ENCODE measurements at regions not wholly inside any gene's neighbourhood (a gene's known extent, or its start where the extent isn't known, plus 50 kb on each side); places are given as distances from the start of the nearest gene placed in this dataset.
"Not testable (repeated sequence)": the region's sequence is repeated elsewhere in the genome, so short reads cannot be mapped to it uniquely, and the experiment has no call there.

DNA sequence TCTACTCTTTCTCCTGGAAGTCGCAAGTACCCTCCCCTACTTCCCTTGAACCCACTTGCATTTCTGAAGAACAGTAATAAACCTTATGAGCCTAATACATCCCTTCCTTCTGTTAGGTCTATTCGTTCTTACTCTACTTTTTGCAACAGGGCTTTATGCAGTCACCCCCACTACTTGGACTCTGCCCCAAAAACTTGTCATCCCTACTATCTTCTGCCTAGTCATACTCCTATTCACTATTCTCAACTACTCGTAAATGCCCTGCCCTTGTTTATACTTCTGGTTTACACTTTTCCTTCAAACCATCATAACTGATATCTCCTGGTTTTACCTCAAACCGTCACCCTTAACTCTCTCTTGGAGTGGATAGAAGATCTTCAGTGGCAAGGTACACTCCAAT, 55.2 kb upstream of the SLIT2 start:
- DNase-seq: no peak

DNA sequence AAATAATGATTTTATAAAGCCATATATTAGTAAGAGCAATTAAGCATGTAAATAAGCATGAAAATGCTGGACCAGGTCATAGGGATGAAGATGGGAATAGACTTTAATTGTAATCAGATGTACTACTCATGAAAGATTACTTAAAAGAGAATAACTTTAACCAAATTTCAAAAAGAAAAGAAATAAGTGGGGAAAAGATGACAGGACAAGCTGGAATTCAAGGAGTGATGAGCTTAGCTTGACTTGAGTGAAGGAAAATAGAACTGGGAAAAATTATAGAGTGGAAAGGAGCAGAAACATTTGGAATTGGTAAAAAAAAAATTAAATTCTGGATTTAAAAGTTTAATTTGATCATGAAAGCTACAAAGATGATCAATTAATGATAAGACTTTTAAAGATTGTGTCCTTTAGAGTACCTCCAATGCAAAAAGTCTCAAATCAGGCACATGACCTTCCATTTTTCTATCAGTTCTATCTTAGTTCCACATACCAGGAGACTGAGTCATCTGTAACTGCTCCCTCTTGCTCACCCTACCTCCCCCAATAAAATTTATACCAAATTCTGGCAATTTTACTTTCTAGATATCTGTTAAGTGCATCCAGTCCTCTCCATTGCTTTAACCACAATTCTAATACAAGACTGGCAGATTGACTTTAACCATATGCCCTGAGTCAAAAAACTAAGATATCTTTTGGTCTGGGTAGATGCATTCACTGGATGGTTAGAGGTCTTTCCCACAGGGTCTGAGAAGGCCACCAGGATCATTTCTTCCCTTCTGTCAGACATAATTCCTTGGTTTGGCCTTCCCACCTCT, 56.4 kb upstream of the SLIT2 start:
- DNase-seq: no peak

DNA sequence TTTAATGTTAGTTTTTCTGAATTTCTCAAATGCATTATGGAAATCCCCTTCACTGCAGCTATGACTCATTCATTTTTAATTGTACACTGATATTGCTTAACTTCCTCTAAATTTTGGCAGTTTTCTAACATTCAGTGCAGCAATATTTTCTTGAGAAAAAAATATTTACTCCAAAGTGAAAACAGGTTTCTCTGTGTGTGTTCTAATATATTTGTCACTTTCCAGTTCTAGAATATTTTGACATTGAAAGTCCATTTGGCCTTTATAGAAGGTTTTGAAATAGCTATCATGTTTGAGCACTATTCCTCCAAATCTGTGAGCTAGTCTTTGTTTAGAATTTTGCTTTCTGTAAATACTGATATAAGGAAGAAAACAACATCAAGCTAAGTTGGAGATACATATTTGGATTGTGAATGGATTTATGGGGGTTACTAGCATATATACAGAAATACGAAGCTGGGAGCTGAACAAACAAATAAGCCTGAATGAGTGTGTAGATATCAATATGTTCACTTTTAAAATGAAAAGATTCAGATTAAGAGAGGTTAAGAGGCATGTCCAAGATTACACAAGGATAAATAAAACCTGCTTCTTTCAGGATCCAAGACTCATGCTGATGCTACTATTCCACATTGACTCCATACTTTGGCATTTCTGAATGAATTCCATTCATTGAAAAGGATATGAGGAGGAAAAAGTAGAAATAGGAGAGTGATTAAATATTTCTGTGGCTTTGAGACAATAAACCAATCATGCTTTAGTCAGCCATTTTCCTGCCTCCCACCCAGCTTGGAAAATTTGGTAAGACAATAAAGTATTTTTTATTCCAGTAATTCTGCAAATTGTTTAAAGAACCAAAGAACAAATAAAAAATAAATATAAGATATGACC, 57.3 kb upstream of the SLIT2 start:
- no peak for DNase-seq

DNA sequence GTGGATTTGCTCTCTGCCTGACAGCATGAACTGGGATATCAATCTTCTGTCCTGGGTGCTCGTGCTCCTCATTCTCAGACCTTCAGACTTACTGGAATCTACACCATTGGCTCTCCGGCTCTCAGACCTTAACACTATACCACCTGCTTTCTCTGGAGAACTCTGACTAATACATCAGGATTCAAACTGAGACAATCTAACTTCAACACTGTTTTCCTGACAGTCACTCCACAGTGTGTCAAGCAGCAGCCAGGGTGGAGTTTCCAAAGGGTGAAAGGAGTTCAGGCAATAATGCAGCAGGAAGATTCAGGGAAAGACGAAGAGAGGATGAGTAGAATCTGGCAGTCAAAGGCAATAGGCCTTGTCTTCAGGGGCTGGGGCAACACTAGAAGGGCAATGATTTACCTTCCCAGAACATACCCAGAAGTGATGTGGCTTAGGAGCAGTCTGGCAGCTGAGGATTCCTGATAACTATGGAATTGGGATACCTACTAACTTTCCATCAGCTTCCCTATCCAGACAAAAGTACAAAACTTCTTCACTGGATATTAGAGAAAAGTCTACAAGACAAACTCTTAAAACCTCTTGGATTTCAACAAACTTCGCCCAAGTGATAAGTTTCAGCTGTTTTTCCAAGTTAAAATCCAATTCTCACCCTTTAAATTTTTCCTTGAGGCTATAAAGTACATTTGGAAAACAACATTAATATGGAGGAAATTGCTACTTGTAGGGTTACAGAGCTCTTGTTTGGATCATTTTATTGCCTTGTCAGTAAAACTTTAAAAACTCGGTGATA, 58.4 kb upstream of the SLIT2 start:
- DNase-seq: no peak

DNA sequence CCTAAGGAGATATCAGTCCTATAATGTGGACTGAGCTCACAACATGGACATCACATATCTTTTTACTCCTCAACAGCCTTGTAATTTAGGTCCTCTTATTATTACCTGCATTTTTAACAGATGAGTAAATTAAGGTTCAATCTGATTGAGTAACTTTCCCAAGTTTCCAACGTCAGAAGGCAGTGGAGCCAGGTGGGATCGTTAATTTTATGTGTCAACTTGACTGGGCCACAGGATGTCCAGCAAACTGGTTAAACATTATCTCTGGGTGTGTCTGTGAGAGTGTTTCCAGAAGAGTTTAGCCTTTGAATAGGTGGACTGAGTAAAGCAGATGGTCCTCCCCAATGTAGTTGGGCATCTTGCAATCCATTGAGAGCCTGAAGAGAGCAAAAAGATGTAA, 59.0 kb upstream of the SLIT2 start:
- no peak for DNase-seq

DNA sequence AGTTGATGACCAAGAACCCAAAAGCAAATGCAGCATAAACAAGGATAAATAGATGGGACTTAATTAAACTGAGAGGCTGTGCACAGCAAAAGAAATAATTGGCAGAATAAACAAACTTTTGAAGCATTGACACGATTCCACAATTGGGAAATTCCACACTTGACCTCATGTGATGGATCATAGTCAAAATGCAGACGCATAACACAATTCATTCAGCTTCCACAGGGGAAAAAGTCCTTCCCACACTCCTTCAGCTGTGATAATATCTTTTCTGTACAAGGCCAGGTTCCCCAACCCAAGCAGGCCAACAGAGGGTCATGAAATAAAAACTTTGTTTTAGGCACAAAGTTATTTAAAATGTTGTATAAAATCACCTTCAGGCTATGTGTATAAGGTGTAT, 66.6 kb upstream of the SLIT2 start:
- no peak for DNase-seq

DNA sequence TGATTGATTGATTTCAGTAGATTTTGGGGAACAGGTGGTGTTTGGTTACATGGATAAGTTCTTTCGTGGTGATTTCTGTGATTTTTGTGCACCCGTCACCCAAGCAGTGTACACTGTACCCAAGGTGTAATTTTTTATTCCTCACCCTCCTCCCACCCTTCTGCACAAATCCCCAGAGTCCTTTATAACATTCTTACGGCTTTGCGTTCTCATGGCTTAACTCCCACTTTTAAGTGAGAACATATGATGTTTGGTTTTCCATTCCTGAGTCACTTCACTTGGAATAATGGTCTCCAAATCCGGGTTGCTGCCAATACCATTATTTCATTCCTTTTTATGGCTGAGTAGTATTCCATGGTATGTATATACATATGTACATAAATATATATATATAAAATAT, 68.6 kb upstream of the SLIT2 start:
- DNase-seq: not testable (repeated sequence)

DNA sequence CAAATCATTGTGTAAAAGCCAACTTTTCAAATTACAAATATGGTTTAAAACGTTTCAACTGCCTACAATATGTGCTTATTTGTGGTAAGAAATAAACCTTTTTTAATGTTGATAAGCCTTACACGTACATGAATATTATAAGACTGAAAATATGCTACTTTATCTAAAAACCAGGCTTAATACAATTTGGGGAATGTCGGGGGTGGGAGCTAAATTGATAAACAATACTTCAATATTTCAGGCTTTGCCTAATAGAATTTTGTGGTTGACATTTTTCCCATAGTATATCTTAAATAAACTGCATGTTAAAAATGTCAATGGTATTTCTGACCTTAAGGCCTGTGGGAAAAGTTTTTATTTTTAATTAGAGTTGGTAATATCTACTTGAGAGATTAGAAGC, 69.8 kb upstream of the SLIT2 start:
- no peak for DNase-seq

DNA sequence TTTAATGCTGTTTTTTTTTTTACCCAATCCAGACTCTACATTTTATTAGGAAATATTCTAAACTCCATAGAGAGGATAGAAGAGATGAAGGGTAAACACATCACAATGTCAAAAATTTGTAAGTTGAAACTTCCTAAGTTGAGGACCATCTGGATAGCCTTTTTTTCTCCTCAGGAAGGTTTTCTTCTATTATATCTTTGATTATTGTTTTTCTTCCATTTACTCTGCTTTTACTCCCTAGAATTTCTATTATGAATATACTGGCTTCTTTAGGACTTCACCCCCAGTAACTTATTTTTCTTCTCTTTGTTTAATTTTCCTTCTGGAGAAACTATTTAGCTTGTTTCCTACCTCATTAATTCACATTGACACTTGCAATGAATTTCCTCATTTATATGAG, 71.2 kb upstream of the SLIT2 start:
- no peak for DNase-seq

DNA sequence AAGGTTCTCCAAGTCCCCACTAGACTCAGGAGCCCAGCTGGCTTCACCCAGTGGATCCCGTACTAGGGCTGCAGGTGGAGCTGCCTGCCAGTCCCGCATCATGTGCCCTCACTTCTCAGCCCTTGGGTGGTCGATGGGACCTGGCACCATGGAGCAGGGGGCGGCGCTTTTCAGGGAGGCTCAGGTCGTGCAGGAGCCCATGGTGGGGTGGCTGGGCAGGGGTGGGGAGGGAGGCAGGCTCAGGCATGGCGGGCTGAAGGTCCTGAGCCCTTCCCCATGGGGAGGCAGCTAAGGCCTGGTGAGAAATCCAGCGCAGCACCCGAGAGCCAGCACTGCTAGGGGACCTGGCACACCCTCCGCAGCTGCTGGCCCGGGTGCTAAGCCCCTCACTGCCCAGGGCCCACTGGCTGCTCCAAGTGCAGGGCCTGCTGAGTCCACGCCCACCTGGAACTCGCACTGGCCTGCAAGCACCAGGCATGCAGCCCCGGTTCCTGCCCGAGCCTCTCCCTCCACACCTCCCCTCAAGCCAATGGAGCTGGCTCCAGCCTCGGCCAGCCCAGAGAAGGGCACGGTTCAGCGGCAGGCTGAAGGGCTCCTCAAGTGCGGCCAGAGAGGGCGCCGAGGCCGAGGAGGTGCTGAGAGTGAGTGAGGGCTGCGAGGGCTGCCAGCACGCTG, 72.7 kb upstream of the SLIT2 start:
- no peak for DNase-seq

DNA sequence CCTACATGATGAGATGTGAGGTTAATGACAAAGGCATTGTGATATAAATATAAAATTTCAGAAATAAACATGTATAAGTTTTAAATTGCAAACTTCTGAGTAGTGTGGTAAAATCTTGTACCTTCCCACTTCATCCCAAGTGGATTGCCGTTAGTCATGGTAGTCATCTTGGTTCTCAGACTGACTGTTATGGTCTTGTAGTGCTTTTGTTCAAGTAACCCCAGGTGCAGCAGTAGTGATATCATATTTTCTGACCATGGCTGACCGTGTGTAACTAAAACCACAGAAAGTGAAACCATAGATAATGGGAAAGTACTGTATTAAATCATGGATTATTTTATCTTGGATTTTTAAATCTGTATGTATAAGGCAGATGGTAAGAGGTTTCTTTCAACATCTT, 74.8 kb upstream of the SLIT2 start:
- no peak for DNase-seq

DNA sequence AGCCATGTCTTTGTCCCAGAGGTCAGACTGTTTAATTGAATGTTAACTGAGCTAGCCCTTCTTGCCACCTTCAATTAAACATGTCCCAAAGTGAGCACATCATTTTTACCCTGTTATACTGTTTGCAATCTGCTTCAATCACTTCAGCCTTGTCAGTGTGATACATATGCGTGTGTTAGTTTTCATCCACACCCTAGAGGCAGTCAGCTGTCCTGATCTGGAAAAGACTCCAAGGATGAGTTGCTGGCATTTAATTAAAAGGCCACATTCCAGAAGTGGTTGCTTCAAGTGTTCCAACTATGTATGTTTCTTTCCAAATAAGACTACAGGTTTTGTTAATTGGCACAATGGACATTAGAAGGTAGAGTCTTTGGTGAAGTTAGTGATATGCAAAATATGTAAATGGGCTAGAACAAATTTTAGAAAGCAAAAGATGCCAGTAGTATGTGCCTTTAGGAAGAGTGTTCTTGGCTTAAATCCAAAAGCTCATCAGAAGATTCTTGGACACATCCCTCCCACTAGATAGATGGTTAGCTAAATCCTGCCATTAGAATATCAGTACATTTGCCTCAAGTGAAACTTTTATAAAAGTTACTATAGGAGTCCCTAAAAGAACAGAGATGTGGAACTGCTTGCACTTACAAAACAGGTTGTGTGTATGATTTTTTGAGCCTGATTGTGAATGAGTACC, 79.5 kb upstream of the SLIT2 start:
- DNase-seq: peak; percentile 12

DNA sequence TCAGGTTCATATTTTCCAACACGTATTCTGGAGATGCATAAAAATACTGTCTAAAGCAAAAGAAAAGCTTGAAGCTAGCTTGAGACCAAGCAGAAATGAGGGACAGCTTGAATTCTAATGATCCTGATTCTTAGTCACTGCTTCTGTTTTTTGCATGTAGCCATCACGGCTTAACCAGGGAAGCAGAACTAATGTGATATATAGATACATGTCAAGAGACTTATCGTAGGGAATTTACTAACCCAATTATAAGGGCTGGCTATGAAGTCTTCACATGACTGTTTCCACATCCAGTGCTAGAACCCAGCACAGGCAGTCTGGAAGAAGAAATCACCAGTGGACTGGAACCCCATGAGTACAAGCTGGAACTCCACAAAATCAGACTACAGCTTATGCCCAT, 85.2 kb upstream of the SLIT2 start:
- DNase-seq: peak; percentile 9

DNA sequence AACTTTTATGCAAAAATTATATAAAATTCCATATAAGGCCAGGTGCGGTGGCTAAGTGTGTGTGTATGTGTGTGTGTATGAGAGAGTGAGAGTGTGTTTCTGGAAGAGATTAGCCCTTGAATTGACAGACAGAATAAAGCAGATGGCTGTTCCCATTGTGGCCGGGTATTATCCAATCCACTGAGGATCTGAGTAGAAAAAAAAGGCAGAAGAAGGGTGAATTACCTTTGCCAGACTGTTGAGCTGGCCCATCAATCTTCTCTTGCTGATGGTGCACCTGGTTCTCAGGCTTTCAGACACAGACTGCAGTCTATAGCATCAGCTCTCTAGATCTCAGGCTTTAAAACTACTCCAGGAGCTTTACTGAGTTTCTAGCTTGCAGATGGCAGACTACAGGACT, 92.2 kb upstream of the SLIT2 start:
- DNase-seq: no peak

DNA sequence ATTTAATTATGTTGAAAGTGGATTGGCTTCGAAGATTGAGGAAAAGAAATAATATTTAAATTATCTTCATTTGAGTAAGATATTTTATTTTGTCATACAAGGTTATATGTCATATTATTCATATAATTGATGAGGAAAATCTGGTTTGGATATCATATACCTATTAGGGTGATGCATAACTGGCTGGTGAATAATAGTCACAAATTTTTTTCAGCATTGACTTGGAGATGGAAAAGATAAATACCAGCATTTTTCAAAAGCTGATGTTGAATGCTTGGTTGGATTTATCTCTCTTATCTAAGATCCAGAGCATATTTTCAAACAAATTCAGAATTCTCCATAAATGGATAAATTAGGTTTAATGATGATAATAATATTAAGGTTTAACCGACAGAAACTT, 93.5 kb upstream of the SLIT2 start:
- no peak for DNase-seq

DNA sequence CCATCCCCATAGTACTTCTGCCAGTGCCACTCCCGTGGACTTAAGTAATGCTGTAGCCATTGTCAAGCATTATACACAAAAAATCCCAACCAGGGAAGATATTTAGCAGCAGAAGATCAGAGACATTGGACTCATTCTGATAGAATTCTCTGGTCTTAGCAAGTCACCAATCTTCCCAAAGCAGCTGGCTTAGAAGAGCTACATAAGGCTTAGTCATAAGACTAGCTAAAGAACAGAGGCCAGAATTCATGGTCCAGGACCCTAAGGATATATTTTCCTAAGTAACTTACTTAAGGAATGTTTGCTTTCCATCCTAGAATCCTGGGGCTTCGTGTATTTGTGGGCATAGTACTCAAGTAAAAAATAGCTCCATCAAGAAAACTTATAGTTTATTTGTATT, 100.3 kb upstream of the SLIT2 start:
- no peak for DNase-seq

DNA sequence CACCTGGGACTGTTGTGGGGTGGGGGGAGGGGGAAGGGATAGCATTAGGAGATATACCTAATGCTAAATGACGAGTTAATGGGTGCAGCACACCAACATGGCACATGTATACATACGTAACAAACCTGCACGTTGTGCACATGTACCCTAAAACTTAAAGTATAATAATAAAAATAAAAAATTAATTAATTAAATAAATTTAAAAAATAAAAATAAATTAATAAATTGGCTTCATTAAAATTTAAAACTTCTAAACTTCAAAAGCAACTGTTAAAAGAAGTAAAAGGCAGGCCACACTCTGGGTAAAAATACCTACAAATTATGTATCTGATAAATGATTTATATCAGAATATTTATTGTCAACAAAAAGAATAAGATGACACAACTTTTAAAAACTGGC, 102.6 kb upstream of the SLIT2 start:
- DNase-seq: not testable (repeated sequence)

DNA sequence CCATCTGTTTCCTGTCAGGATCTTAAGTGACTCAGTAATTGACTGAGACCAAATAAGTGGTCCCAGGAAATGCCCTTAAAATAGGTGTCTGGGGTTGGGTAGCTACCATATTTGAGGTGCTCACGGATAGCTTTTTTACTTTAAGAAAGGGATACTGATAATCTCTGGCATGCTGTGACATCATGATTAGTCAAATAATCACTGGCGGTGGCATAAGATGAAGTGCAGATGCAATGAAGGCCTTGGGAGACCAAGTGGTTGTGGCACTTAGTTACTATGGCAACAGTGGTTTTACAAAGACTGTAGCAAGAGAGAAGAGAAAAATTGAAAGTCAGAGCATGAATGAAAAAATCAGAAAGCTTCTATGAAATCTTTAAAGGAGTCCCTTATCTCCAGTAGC, 114.5 kb upstream of the SLIT2 start:
- DNase-seq: peak; percentile 3

DNA sequence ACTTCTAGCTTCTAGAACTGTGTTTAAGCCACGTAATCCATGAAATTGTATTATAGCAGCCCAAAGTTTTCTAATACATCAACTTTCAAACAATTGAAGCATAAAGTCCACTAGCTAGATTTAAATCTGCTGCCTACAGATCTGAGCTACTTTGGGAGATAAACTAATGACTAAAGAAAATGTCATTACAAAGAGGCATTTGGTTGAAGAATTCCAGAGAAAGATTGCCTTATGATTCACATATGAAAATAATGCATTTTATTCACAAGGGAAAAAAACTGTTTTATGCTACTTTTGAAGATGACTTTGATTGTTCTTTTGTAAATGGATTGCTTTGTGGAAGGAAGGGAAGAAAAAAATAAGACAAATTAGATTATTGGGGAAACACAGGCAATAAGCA, 124.1 kb upstream of the SLIT2 start:
- no peak for DNase-seq

DNA sequence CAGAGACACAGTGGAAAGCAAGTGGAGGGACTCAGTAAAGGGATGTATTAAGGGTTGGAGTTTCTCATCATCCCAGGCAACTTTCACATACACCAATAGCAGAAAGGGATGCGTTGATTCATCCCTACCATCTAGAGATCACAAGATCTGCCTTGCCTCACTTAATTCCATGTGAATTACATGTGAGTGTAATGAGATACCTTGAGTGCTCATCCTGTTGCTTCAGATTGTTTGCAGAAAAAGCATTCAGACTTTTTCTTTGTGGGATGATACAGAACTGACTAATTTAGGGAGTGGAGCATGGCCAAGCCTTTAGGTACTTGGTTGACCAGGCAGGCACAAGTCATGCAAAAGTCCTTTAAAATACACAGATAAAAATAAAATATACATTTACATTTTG, 124.8 kb upstream of the SLIT2 start:
- DNase-seq: no peak

DNA sequence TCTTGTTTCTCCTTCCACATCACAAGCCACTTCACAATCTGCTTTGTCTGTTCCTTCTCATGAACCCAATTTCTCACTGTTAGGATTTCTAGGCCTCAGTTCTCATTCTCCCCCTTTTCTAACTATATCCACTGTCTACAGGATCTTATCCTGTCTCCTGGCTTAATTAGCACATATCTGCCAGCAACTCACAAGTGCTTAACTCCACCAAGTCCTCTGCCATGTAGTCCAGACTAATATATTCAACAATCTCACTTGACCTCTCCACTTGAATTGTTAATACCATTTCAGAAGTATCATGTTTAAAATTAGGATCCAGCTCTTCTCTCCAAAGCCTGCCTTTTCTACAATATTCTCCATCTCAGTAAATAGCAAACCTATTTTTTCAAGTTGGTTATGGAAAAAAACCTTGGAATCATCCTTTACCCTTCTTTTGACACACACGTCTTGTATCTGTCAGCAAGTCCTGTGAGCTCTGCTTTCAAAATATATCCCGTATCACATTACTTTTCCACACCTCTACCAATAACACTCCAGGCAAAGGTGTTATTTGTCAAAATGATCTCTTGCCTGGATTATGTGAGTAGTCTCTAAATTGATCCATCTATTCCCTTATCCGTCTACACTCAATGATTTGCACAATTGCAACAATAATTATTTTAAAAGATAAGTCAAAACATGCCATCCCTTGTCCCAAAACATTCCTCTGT, 127.2 kb upstream of the SLIT2 start:
- DNase-seq: no peak
